Neural progenitor cell (in vitro differentiated cells): ENCODE measurements at regions not wholly inside any gene's neighbourhood (a gene's known extent, or its start where the extent isn't known, plus 50 kb on each side); places are given as distances from the start of the nearest gene placed in this dataset.

ENCODE experiments used
- DNase-seq: peaks from one replicate; pipeline ENCODE4 v3.0.0-alpha.2; 2016; ENCODE audit warnings: low spot score
- H2AFZ ChIP-seq: fragments of 200-600 bp; sonication (generic); replicated peaks from 2 replicates; pipeline ENCODE4 v1.6.1; 2016; ENCODE audit warnings: antibody characterized with exemption
- H3F3A ChIP-seq: fragments of 200-600 bp; sonication (generic); 2 replicates; pipeline ENCODE4 v1.6.1; 2016; ENCODE audit warnings: antibody characterized with exemption, low read depth
- H3K27ac ChIP-seq: fragments of 200-600 bp; sonication (generic); 2 replicates; pipeline ENCODE4 v1.5.1; 2016; ENCODE audit warnings: mild to moderate bottlenecking
- H3K27me3 ChIP-seq: fragments of 200-600 bp; sonication (generic); 2 replicates; pipeline ENCODE4 v1.6.1; 2016; ENCODE audit warnings: mild to moderate bottlenecking, moderate library complexity
- H3K36me3 ChIP-seq: fragments of 200-600 bp; sonication (generic); 2 replicates; pipeline ENCODE4 v1.5.1; 2016
- H3K4me1 ChIP-seq: fragments of 200-600 bp; sonication (generic); 2 replicates; pipeline ENCODE4 v1.6.1; 2016; ENCODE audit warnings: mixed run types
- H3K4me2 ChIP-seq: fragments of 200-600 bp; sonication (generic); 2 replicates; pipeline ENCODE4 v1.6.1; 2016
- H3K4me3 ChIP-seq: fragments of 200-600 bp; sonication (generic); 2 replicates; pipeline ENCODE4 v1.5.1; 2016
- H3K79me2 ChIP-seq: fragments of 200-600 bp; sonication (generic); 2 replicates; pipeline ENCODE4 v1.6.1; 2016; ENCODE audit warnings: low read depth
- H3K9ac ChIP-seq: fragments of 200-600 bp; sonication (generic); 2 replicates; pipeline ENCODE4 v1.6.1; 2016
- H3K9me3 ChIP-seq: fragments of 200-600 bp; sonication (generic); 2 replicates; pipeline ENCODE4 v1.5.1; 2016; ENCODE audit warnings: low read depth
- H4K20me1 ChIP-seq: fragments of 200-600 bp; sonication (generic); 2 replicates; pipeline ENCODE4 v1.6.1; 2016; ENCODE audit warnings: low read depth
- H3K27ac Mint-ChIP-seq: 3 replicates; pipeline ENCODE4 v1.8.0; 2021; ENCODE audit warnings: mixed read lengths
- H3K27me3 Mint-ChIP-seq: 2 replicates; pipeline ENCODE4 v1.8.0; 2022; ENCODE audit warnings: low read depth, mild to moderate bottlenecking, inconsistent platforms, moderate library complexity, mixed read lengths; ENCODE audit not compliant: insufficient read depth
- H3K36me3 Mint-ChIP-seq: 3 replicates; pipeline ENCODE4 v1.8.0; 2021; ENCODE audit warnings: mixed read lengths
- H3K4me1 Mint-ChIP-seq: 3 replicates; pipeline ENCODE4 v1.8.0; 2021; ENCODE audit warnings: mixed read lengths
- H3K4me3 Mint-ChIP-seq: 3 replicates; pipeline ENCODE4 v1.8.0; 2021; ENCODE audit warnings: mild to moderate bottlenecking, moderate library complexity, mixed read lengths
- H3K9me3 Mint-ChIP-seq: 3 replicates; pipeline ENCODE4 v1.8.0; 2020; ENCODE audit warnings: mixed read lengths
- CTCF ChIP-seq: fragments of 200-600 bp; sonication (generic); IDR thresholded peaks from 2 replicates; pipeline ENCODE4 v1.5.1; 2017; ENCODE audit warnings: antibody characterized with exemption, mild to moderate bottlenecking
- EZH2 ChIP-seq: fragments of 200-600 bp; sonication (generic); IDR thresholded peaks from 2 replicates; pipeline ENCODE4 v1.6.1; 2017; ENCODE audit warnings: antibody characterized with exemption, mild to moderate bottlenecking, moderate library complexity
- EZH2phosphoT487 ChIP-seq: fragments of 200-600 bp; sonication (generic); IDR thresholded peaks from 2 replicates; pipeline ENCODE4 v1.6.1; 2017; ENCODE audit warnings: antibody characterized with exemption

- no peak for TF ChIP-seq CTCF
- no peaks in the 10 kb centered on the region for H3K36me3 Mint-ChIP-seq
- H3K9me3 Mint-ChIP-seq, result peaks cover 2% of the 10 kb centered on the region
Measured at GRCh38 chr11:91082255-91082654, 859.4 kb upstream of the CHORDC1 start.

GRCh38 chr11:91081440-91082043, 858.7 kb upstream of the CHORDC1 start:
- Histone ChIP-seq H4K20me1 (no peaks in the 10 kb centered on the region), H3K36me3 (no peaks in the 10 kb centered on the region), H3K9ac (no peak overlapping the region), H3K9me3 (no peaks in the 10 kb centered on the region), H3K27me3 (no peaks in the 10 kb centered on the region), H3F3A (no peaks in the 10 kb centered on the region), H3K4me1 (peaks cover 7% of the 10 kb centered on the region), H3K4me3 (no peak overlapping the region), H3K27ac (no peak overlapping the region), H2AFZ (no peak overlapping the region), H3K4me2 (no peak overlapping the region), H3K79me2 (no peaks in the 10 kb centered on the region)
- Mint-ChIP-seq H3K4me1 (peaks cover 13% of the 10 kb centered on the region), H3K27me3 (peaks cover 2% of the 10 kb centered on the region), H3K27ac (no peak overlapping the region), H3K36me3 (no peaks in the 10 kb centered on the region), H3K9me3 (peaks cover 2% of the 10 kb centered on the region), H3K4me3 (no peak overlapping the region)
- TF ChIP-seq CTCF (no peak), EZH2 (no peak), EZH2phosphoT487 (no peak)
- DNase-seq, result no peak

More at GRCh38 chr11:91082255-91082654, 859.4 kb upstream of the CHORDC1 start:
- Histone ChIP-seq H3K79me2 (no peaks in the 10 kb centered on the region), H3K36me3 (no peaks in the 10 kb centered on the region), H3K4me3 (no peak overlapping the region), H3F3A (no peaks in the 10 kb centered on the region), H4K20me1 (no peaks in the 10 kb centered on the region), H3K4me1 (peaks cover 7% of the 10 kb centered on the region), H2AFZ (no peak overlapping the region), H3K27me3 (no peaks in the 10 kb centered on the region), H3K4me2 (no peak overlapping the region), H3K27ac (no peak overlapping the region), H3K9ac (no peak overlapping the region), H3K9me3 (no peaks in the 10 kb centered on the region)
- no peak for DNase-seq
- H3K27me3 Mint-ChIP-seq, result peaks cover 2% of the 10 kb centered on the region
- no peak overlapping the region for H3K27ac Mint-ChIP-seq
- peaks cover 13% of the 10 kb centered on the region for H3K4me1 Mint-ChIP-seq
- H3K4me3 Mint-ChIP-seq, result no peak overlapping the region

- H3K4me2 ChIP-seq, result no peak overlapping the region
- no peaks in the 10 kb centered on the region for H3F3A ChIP-seq
- Mint-ChIP-seq H3K4me3 (no peak overlapping the region), H3K9me3 (peaks cover 2% of the 10 kb centered on the region), H3K27ac (no peak overlapping the region), H3K27me3 (peaks cover 2% of the 10 kb centered on the region), H3K36me3 (no peaks in the 10 kb centered on the region), H3K4me1 (peaks cover 13% of the 10 kb centered on the region)
- no peaks in the 10 kb centered on the region for H3K9me3 ChIP-seq
- peaks cover 7% of the 10 kb centered on the region for H3K4me1 ChIP-seq
- no peak overlapping the region for H3K4me3 ChIP-seq
- H3K36me3 ChIP-seq, result no peaks in the 10 kb centered on the region
- H3K9ac ChIP-seq, result no peak overlapping the region
- no peak for TF ChIP-seq EZH2phosphoT487
- TF ChIP-seq CTCF, result no peak
- no peak for TF ChIP-seq EZH2
- DNase-seq, result no peak
- H3K27ac ChIP-seq, result no peak overlapping the region
- H3K27me3 ChIP-seq, result no peaks in the 10 kb centered on the region
- no peaks in the 10 kb centered on the region for H4K20me1 ChIP-seq
- no peaks in the 10 kb centered on the region for H3K79me2 ChIP-seq
- no peak overlapping the region for H2AFZ ChIP-seq
Measured at GRCh38 chr11:91078221-91078620, 855.4 kb upstream of the CHORDC1 start.
